HG02870 (cell line): ENCODE measurements at regions not wholly inside any gene's neighbourhood (a gene's known extent, or its start where the extent isn't known, plus 50 kb on each side); places are given as distances from the start of the nearest gene placed in this dataset.

Source experiments
- ATAC-seq: cut with Tn5 transposase; IDR thresholded peaks from one replicate; pipeline ENCODE4 v1.9.1; 2021; ENCODE audit warnings: mild to moderate bottlenecking, moderate library complexity; ENCODE audit not compliant: unreplicated experiment

DNA sequence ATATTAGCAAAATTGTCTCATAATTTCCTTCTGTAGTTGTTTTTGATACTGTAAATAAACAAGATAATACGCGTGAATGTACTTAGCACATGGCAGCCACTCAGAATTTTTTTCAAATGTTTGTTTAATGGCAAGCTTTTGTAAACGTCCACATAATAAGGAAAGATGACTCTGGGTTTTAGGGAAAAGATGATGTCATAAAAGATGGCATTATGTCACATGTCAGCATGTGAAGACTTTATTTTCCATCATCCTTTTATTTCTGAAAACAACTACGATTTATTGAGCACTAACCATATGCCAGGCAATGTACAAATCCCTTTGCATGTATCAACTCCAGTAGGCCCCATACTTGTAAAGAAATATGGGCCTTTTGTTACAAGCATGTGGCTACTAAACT is 139.9 kb downstream of the C11orf91 start:
- no peak for ATAC-seq

DNA sequence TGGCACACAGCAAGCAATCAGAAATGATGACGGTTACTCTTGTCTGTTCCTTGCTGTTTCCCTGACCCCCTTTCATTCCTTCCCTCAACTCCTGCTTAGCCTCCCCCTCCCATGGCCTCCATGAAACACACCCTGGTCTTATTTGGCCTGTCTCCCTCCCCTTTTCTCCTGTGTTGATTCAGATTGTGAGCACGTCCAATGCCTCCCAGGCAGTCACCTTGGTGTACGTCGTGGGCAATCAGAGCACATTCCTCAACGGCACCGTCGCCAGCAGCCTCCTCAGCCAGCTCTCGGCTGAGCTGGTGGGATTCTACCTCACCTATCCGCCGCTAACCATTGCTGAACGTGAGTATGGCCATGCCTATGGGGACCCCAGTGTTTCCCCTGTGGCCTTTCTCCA is 141.1 kb downstream of the C11orf91 start:
- ATAC-seq: no peak

- ATAC-seq: no peak
Observed at GRCh38 chr11:33558097-33558496, 142.5 kb downstream of the C11orf91 start.

GRCh38 chr11:33557201-33557600 is 143.4 kb downstream of the C11orf91 start:
- ATAC-seq: no peak

DNA sequence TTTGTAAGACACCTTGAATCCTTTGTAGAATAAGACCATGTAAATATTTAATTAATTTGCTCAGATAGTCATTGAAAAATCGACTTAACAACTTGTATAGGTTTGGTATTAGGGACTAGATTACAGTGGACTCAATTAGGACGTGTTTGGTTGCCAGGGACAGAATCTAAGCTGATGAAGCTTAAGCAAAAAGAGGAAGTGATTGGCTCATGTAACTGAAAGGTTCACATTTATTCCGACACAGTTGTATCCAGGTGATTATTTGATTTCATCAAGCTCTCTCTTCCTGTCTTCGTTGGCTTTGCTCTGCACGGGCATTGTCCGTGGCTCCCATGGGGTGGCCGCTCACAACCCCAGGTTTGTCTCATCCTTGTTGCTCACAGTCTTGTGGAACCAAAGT is 146.4 kb downstream of the C11orf91 start:
- ATAC-seq: no peak

GRCh38 chr11:33553486-33553885 is 147.1 kb downstream of the C11orf91 start:
- ATAC-seq: no peak

DNA sequence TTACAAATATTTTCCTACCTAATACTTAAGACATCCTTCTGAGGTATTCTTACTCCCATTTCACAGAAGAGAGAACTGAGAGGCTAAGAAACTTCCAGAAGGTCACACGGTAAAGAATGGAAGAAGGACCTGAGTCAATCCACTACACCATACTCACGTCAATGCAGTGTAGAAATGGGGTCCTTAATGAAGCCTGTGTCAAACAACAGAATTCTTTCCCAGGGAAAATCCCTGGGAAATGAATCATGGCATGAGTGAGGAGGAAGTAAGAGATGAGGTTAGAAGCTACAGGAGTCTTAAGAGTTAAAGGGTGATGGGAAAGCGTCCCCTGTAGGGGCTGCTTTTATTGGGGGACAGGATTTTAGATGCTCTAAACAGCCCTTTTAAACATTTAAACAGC is 147.9 kb downstream of the C11orf91 start:
- ATAC-seq: no peak

- no peak for ATAC-seq
Observed at GRCh38 chr11:33551051-33551450, 149.6 kb downstream of the C11orf91 start.

- ATAC-seq: no peak
Observed at GRCh38 chr11:33549483-33549882, 151.1 kb downstream of the C11orf91 start.

DNA sequence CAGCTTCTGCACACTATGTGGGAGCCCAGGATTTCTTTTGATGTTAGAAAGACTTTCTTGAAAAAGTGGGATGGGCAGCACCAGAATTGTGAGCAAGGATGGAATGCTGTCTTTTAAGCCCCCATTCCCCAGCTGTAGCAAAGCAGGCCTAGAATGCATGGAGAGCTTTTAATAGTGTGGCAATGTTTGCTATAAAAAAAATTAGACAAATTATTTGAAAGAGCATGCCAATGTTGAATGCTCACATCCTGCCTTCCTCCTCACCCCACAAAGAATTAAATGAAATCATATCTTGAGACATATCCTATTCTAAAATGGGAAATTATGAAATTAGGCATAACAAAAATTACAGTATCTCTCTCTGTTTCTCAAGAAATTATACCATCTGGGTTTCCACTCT is 154.7 kb downstream of the C11orf91 start:
- no peak for ATAC-seq

- no peak for ATAC-seq
Observed at GRCh38 chr11:33544593-33545373, 155.8 kb downstream of the C11orf91 start.

- ATAC-seq: no peak
Observed at GRCh38 chr11:33543823-33544222, 156.8 kb downstream of the C11orf91 start.

DNA sequence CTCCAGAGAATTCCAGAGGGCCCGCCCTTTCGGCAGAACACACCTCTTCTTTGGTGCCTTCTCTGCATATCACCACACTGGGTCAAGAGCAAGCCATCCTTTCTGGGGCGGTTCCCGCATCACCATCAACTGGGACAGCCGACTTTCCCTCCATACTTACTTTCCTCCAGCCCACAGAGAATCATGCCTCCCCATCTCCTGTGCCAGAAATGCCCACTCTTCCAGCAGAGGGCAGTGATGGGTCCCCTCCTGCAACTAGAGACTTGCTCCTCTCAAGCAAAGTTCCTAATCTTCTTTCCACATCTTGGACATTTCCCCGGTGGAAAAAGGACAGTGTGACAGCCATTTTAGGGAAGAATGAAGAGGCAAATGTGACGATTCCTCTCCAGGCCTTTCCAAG is 157.7 kb downstream of the C11orf91 start:
- no peak for ATAC-seq

DNA sequence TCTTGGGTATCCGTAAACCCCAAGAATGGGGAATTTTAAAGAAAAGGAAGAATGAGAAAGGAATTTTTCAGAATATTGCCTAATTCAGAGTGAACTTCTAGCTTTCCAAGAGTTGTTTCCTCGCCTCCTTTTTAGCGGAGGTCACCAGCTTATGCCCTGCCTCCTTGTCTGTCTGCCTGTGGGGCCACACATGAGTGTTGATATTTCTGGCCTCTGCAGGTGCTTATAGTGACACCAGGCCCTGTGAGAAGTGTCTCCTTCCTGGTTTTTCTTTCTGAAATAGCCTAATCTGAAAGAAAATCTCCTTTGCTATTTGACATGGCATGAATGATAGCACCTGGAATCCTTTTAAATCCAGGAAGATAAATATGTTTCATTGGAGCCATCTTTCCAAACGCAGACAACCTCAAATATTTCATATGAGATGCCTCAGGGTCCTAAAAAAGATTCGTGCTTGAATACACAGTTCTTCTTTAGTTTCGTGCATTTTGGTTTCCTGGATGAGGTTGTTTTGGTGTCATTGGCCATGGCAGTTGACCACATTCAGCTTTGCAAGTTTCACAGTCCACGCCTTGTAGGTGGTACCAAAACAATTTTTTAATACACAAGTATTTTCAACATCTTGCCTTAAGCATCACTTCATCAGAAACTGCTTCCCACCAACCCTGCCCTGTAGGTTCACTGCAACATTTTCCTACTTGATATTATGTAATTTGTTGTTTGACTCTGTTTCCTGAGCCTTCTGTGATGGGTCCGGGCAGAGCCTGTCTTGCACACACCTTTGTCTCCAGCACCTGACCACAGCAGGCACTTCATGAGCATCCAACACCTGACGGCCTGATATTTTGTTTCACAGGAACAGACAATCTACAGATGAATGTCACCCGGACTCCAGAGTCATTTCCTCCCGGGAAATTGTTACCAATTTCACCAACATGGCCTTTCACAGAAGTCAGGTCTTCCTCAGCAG is 159.4 kb downstream of the C11orf91 start:
- ATAC-seq: no peak

GRCh38 chr11:33540427-33540826 is 160.2 kb downstream of the C11orf91 start:
- ATAC-seq: no peak

DNA sequence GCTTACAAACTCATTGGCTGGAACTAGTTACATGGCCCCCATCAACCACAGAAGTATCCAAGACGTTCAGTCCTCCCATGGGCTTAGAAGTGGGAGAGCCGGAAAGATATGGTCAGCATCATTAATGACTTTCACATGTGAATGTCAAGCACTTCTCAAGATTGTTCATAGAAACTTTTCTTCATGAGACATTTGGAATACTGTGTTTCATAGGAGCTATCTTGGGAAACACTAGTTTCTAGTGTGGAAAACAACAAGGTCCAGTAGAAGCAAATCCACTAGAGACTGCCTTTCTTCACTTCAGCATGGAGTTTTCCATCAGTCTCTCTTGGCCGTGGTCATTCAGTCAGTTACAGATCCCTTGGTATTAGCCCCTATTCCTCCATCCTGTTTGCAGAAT is 160.9 kb downstream of the C11orf91 start:
- ATAC-seq: no peak

- no peak for ATAC-seq
Observed at GRCh38 chr11:33538726-33539125, 161.9 kb downstream of the C11orf91 start.

DNA sequence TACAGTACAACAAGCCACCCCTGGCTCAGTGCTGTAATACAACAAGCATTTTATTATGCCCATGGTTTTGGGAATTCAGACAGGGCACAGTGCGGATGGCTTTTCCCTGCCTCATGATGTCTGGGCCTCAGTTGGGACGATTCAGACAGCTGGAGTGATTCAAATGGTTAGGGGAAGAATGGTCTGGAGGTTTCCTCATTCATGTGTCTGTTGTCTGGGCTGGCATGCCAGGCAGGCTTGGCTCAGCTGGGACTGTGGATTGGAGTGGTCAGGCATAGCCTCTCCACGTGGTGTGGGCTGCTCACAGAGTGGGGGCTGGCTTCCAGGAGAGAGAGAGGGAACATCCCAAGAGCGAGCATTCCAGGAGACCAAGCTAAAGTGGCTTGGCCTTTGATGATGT is 164.4 kb downstream of the C11orf91 start:
- ATAC-seq: no peak

GRCh38 chr11:33534575-33534974 is 166.1 kb downstream of the C11orf91 start:
- no peak for ATAC-seq

- no peak for ATAC-seq
Observed at GRCh38 chr11:33533386-33534052, 167.1 kb downstream of the C11orf91 start.

GRCh38 chr11:33532720-33533385 is 167.8 kb downstream of the C11orf91 start:
- ATAC-seq: no peak
